ENCODE measurements at regions not wholly inside any gene's neighbourhood (a gene's known extent, or its start where the extent isn't known, plus 50 kb on each side); places are given as distances from the start of the nearest gene placed in this dataset.

DNA sequence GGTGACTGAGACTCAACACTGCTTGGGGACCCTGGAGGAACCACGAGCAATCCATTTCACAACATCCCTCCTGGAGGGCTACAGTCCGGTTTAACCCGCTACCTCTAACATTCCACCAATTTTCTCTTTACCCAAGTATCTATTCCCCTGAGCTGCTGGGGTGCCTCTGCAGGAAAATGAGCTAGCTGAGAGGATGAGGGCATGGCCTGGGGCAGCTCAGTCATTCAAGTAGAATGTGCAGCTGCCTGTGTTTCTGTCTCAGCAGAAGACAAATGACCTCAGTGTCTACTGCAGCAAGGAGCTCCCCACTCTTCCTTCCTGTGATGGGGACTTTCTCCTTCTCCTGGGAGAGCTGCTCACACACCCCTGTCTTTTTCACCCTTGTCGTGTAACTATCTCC, 120.8 kb downstream of the ZNF518B start:
- Histone ChIP-seq H4K5ac (ENCODE audit: low read depth, low read length) (no peak overlapping the region), H2AK5ac (ENCODE audit: low read depth, low read length) (no peak overlapping the region), H2AFZ (replicated peaks; ENCODE audit: low read length, poor library complexity) (no peak overlapping the region), H2BK20ac (ENCODE audit: low read depth, low read length) (no peak overlapping the region), H3K4me2 (ENCODE audit: low read depth, low read length) (no peak overlapping the region), H3K56ac (ENCODE audit: extremely low read depth, insufficient read depth, low read length) (no peak overlapping the region), H3K36me3 (ENCODE audit: control insufficient read depth, insufficient read depth, low read length) (no peaks in the 10 kb centered on the region), H2BK5ac (ENCODE audit: low read depth, low read length, poor library complexity, severe bottlenecking) (no peak overlapping the region), H3K23ac (ENCODE audit: low read depth, low read length) (no peak overlapping the region), H3K79me1 (ENCODE audit: low read depth in 1 of 2, low read length in 2 of 2) (no peaks in the 10 kb centered on the region), H3K14ac (replicated peaks; ENCODE audit: low read depth, low read length) (no peak overlapping the region), H2BK15ac (ENCODE audit: low read depth, low read length) (no peak overlapping the region), H3K27me3 (ENCODE audit: control insufficient read depth, insufficient read depth, low read length) (no peaks in the 10 kb centered on the region), H3K9me1 (ENCODE audit: insufficient read depth, low read length) (no peaks in the 10 kb centered on the region), H2AK9ac (replicated peaks; ENCODE audit: low read depth, low read length, poor library complexity) (no peak overlapping the region), H3K18ac (ENCODE audit: low read depth, low read length) (no peak overlapping the region), H3K27ac (ENCODE audit: insufficient read depth, low read length) (no peak overlapping the region), H3K4me1 (ENCODE audit: control insufficient read depth, insufficient read depth, low read length) (no peaks in the 10 kb centered on the region), H3K4me3 (ENCODE audit: insufficient read depth, low read depth, low read length) (no peak overlapping the region), H3K9ac (ENCODE audit: low read depth, low read length) (no peak overlapping the region), H2BK120ac (ENCODE audit: low read depth, low read length) (no peak overlapping the region), H4K91ac (ENCODE audit: insufficient read depth, low read depth, low read length) (no peak overlapping the region), H4K20me1 (ENCODE audit: insufficient read depth, low read length) (no peaks in the 10 kb centered on the region), H4K8ac (ENCODE audit: low read depth in 2 of 2, low read length in 2 of 2) (no peak overlapping the region), H3K4ac (ENCODE audit: low read depth, low read length) (no peak overlapping the region), H3K9me3 (ENCODE audit: control insufficient read depth, insufficient read depth, low read length) (peaks cover 2% of the 10 kb centered on the region; the same call in 1 of the 2 replicates)
- in situ Hi-C loops (cut with MboI; ENCODE audit: low sequenced_read_pairs) (no loop called here), intact Hi-C loops (cut with micrococcal nuclease) (no loop called here), dilution Hi-C loops (cut with HindIII; ENCODE audit: low sequenced_read_pairs, unreplicated experiment) (no loop called here)
- POLR2A ChIA-PET (ENCODE audit: unreplicated experiment) = no interaction called here
- TF ChIP-seq POLR2A (IDR thresholded peaks at IDR 0.05; ENCODE audit: low read depth, low read length) (no peak), MXI1 (IDR thresholded peaks at IDR 0.05; ENCODE audit: borderline replicate concordance, low read depth, low read length) (no peak), MAFK (IDR thresholded peaks at IDR 0.05; ENCODE audit: low read depth, low read length) (no peak), USF2 (IDR thresholded peaks at IDR 0.05; ENCODE audit: low read depth, low read length) (no peak), SMC3 (IDR thresholded peaks at IDR 0.05; ENCODE audit: low read depth, low read length) (no peak), CHD1 (IDR thresholded peaks at IDR 0.05; ENCODE audit: low read depth, low read length) (no peak), BHLHE40 (IDR thresholded peaks at IDR 0.05; ENCODE audit: low read depth, low read length) (no peak), RFX5 (IDR thresholded peaks at IDR 0.05; ENCODE audit: low read depth, low read length) (no peak), MAZ (IDR thresholded peaks at IDR 0.05; ENCODE audit: borderline replicate concordance, low read depth, low read length) (no peak), FOS (IDR thresholded peaks at IDR 0.05; ENCODE audit: low read depth, low read length) (no peak), CEBPB (IDR thresholded peaks at IDR 0.05; ENCODE audit: low read depth, low read length) (no peak), NFE2L2 (IDR thresholded peaks at IDR 0.05; ENCODE audit: low read depth, low read length) (no peak), ELK1 (IDR thresholded peaks at IDR 0.05; ENCODE audit: borderline replicate concordance, low read depth, low read length) (no peak), RCOR1 (IDR thresholded peaks at IDR 0.05; ENCODE audit: insufficient replicate concordance, low read length) (no peak), RAD21 (IDR thresholded peaks at IDR 0.05; ENCODE audit: low read length) (no peak)
- TF ChIP-seq, protein P1, sequence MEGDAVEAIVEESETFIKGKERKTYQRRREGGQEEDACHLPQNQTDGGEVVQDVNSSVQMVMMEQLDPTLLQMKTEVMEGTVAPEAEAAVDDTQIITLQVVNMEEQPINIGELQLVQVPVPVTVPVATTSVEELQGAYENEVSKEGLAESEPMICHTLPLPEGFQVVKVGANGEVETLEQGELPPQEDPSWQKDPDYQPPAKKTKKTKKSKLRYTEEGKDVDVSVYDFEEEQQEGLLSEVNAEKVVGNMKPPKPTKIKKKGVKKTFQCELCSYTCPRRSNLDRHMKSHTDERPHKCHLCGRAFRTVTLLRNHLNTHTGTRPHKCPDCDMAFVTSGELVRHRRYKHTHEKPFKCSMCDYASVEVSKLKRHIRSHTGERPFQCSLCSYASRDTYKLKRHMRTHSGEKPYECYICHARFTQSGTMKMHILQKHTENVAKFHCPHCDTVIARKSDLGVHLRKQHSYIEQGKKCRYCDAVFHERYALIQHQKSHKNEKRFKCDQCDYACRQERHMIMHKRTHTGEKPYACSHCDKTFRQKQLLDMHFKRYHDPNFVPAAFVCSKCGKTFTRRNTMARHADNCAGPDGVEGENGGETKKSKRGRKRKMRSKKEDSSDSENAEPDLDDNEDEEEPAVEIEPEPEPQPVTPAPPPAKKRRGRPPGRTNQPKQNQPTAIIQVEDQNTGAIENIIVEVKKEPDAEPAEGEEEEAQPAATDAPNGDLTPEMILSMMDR (conservative IDR thresholded peaks at IDR 0.05; ENCODE audit: low read depth, low read length) = no peak
- BruUV-seq (replicated peaks) = no TSS peak
- no peak for DNase-seq
- ATAC-seq (ENCODE audit: low read depth) = no peak
- CTCF ChIA-PET = no interaction called here
- WGBS, 2 experiments (ENCODE audit: extremely low coverage in 2 of 2, insufficient read length in 1 of 2) = no CpG with 5 or more reads among the region's 4 CpGs
